Ectodermal cell (in vitro differentiated cells): ENCODE measurements at regions not wholly inside any gene's neighbourhood (a gene's known extent, or its start where the extent isn't known, plus 50 kb on each side); places are given as distances from the start of the nearest gene placed in this dataset.
"Not testable (repeated sequence)": the region's sequence is repeated elsewhere in the genome, so short reads cannot be mapped to it uniquely, and the experiment has no call there.

Source experiments
- H3K27ac ChIP-seq: 2 replicates; pipeline ENCODE4 v1.7.0; 2013; ENCODE audit warnings: mild to moderate bottlenecking, low read depth, low read length; ENCODE audit not compliant: insufficient read depth, poor library complexity, severe bottlenecking
- H3K27me3 ChIP-seq: 2 replicates; pipeline ENCODE4 v1.7.0; 2013; ENCODE audit warnings: mild to moderate bottlenecking, low read length; ENCODE audit not compliant: insufficient read depth, control insufficient read depth, poor library complexity, severe bottlenecking
- H3K36me3 ChIP-seq: one replicate; pipeline ENCODE4 v1.7.0; 2013; ENCODE audit warnings: low read length; ENCODE audit not compliant: control insufficient read depth, insufficient read depth
- H3K4me1 ChIP-seq: one replicate; pipeline ENCODE4 v1.7.0; 2013; ENCODE audit warnings: low read length; ENCODE audit not compliant: control insufficient read depth, insufficient read depth
- H3K4me3 ChIP-seq: 2 replicates; pipeline ENCODE4 v1.7.0; 2013; ENCODE audit warnings: low read depth, low read length, control low read depth; ENCODE audit not compliant: insufficient read depth
- H3K9me3 ChIP-seq: 2 replicates; pipeline ENCODE4 v1.7.0; 2013; ENCODE audit warnings: mild to moderate bottlenecking, low read length, moderate library complexity; ENCODE audit not compliant: control insufficient read depth
- WGBS, 2 experiments: methylation state at CpG; one replicate each; pipeline ENCODE4 v1.1.7; 2013; ENCODE audit warnings: missing lambda C conversion rate in 2 of 2; 5-methylcytosine and 5-hydroxymethylcytosine counted together

- WGBS, 2 experiments: 86 to 91% methylated on average over 13 to 15 of the region's 19 CpGs
- not testable (repeated sequence) for H3K27ac ChIP-seq, H3K4me1 ChIP-seq, H3K4me3 ChIP-seq, H3K9me3 ChIP-seq, H3K27me3 ChIP-seq, H3K36me3 ChIP-seq
These were observed 151.7 kb upstream of the ZNF469 start for GRCh38 chr16:88230967-88231615.

GRCh38 chr16:88231839-88232238 is 150.9 kb upstream of the ZNF469 start:
- WGBS, 2 experiments: 94 to 96% methylated on average over 13 of the region's 13 CpGs
- not testable (repeated sequence) for H3K4me1 ChIP-seq, H3K4me3 ChIP-seq, H3K27me3 ChIP-seq, H3K27ac ChIP-seq, H3K9me3 ChIP-seq, H3K36me3 ChIP-seq

DNA sequence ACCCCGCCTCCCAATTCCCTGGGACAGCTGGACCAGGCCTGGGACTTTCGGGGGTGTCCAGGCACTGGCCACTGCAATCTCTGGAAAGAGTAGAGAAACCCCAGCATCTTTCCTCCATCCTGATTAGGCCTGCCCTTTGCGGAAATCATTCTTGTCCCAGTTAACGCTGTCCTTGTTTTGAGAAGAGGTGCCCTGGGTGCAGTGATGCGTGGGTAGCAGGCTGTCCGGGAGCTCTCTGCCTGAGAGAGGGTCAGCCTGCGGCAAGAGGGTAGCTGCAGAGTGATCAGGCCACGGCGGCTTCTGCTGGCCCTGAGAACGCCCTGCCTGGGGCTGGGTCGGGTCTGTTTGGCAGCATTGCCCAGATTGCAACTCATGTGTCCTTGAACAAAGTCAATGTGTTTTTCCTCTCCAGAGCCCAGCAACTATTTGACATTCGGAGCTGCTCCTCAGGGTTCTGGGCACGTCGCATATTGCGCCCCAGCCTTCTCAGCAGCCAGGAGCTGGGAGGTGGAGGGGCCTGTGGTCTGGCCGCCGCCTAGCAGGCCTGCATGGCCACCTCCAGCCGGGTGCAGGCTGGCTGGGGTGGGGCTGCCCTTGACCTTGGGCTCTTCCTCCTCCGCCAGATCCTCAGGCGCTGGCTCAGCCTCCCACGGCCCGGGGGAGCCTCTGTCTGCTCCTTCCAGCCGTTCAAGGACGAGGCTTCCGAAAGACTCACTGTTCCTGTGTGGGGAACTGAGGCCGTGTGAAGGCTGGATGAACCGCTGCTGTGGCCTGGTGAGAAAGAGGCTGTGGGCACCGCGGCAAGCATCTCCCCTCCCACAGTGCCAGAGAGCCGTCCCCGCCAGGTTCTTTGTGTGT is 150.1 kb upstream of the ZNF469 start:
- WGBS, 2 experiments: 88 to 90% methylated on average over 31 of the region's 31 CpGs
- H3K36me3 ChIP-seq, H3K27ac ChIP-seq, H3K9me3 ChIP-seq, H3K27me3 ChIP-seq, H3K4me3 ChIP-seq, H3K4me1 ChIP-seq: not testable (repeated sequence)

DNA sequence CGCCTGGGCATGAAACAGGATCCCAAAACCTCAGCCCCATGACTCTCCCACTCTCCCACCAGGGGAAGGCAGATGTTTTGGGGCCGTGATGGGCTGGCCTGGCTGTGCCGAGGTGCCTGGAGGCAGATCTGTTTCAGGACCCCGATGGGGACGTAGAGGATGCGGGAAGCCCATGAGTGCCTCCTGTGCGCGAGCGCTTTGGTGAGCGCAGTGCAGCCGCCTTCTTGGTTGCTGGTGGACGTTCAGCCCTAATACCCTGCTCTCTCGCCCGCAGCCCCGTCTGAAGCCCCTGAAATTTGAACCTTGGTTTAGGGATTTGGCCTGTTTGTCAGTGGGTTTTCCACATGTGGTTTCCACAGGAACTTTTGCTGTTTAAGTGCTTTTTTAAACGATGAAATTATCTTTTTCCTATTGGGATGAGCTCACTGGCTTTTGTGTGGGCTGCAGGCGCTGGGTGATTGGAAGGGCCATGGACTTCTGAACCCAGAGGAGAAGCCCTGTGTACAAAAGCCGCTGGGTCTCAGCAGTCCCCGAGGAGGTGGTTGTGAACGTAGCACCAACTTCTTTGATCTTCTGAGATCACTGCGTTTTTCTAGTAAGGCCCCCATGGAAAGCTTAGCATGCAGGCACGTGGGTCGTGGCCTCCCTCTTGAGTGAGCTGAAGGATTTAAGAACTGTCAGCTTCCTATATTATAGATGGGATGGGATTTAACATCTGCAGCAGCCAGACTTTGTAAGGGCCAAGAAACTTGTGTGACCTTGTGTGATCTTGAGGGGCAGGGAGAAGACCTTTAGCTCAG is 148.9 kb upstream of the ZNF469 start:
- not testable (repeated sequence) for H3K9me3 ChIP-seq, H3K4me3 ChIP-seq, H3K27me3 ChIP-seq, H3K27ac ChIP-seq, H3K36me3 ChIP-seq, H3K4me1 ChIP-seq
- WGBS, 2 experiments: 91 to 92% methylated on average over 22 of the region's 23 CpGs

DNA sequence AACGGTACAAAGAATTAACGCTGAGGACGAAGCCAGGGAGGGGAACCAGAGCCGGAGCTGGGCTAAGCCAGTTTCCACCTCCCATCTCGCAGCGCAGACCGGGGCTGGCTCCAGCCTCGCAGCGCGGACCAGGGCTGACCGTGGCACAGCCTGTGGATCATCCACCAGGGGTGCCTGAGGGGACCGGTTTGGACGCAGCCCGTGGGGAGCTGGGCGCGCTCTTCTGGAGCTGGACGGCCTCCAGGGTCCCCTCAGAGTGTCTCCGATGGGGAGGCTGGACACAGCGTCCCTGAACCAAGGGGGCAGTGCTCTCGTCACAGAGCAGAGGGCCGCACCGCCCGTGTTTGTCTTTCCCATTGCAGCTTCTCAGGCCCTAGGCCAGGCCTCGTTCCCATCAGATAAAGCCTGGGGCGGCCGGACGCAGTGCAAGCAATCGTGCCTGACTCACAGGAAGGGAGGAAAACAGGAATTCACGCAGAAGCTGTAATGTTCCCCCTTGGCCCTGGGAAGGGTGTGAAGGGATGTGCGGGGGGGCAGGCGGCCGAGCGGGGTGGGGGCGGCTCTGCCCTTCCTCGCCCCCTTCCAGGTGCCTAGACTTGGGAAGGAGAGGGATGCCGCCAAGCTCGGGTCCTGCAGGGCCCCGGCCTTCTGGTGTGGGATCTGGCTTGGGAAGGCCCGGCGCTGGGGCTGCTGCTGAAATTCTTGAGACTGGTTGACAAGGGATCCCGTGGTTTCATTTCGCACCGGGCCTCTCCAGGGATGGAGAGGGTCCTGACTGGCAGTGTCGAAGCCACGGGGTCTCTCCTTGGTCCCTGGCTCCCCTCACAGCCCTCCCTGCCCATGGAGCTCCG is 148.1 kb upstream of the ZNF469 start:
- H3K36me3 ChIP-seq, H3K27me3 ChIP-seq, H3K9me3 ChIP-seq, H3K27ac ChIP-seq, H3K4me3 ChIP-seq, H3K4me1 ChIP-seq: not testable (repeated sequence)
- WGBS, 2 experiments: 90 to 92% methylated on average over 38 of the region's 46 CpGs

DNA sequence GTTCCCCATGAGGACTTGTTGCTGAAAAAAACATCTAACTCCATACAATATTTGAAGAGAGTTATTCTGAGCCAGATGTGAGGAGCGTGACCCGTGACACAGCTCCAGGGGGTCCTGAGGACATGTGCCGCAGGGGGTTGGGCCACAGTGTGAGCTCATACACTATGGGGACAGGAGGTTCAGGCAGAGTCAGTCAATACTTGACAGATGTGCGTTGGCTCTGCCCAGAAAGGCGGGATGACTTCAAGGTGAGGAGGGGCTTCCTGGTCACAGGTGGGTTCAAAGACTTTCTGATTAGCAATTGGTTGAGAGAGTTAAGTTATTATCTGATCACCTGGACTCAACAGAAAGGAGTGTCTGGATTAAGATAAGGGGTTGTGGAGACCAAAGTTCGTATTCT is 147.1 kb upstream of the ZNF469 start:
- H3K27ac ChIP-seq, H3K4me1 ChIP-seq, H3K9me3 ChIP-seq, H3K27me3 ChIP-seq, H3K36me3 ChIP-seq, H3K4me3 ChIP-seq: not testable (repeated sequence)
- WGBS, 2 experiments: 93 to 98% methylated on average over 6 of the region's 6 CpGs

DNA sequence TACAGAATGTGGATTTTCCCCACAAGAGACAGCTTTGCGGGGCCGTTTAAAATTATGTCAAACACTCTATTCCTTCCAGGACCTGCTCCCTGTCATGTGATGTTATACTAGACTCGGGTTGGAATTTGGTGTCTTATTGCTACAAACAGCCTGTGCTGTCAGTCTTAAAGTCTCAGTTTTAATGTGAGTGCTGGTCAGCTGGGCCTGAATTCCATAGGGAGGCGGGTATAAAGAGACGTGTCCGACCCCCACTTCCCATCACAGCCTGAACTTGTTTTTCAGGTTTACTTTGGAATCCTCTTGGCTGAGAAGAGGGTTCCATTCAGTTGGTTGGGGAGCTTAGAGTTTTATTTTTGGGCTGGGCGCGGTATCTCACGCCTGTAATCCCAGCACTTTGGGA is 146.5 kb upstream of the ZNF469 start:
- not testable (repeated sequence) for H3K27ac ChIP-seq, H3K9me3 ChIP-seq
- 86 to 88% methylated on average over 7 of the region's 9 CpGs for WGBS, 2 experiments

DNA sequence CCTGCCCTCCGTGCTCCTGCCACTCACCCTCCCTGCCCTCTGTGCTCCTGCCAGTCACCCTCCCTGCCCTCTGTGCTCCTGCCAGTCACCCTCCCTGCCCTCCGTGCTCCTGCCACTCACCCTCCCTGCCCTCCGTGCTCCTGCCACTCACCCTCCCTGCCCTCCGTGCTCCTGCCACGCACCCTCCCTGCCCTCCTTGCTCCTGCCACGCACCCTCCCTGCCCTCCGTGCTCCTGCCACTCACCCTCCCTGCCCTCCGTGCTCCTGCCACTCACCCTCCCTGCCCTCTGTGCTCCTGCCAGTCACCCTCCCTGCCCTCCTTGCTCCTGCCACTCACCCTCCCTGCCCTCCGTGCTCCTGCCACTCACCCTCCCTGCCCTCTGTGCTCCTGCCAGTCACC is 145.4 kb upstream of the ZNF469 start:
- not testable (repeated sequence) for H3K4me3 ChIP-seq, H3K4me1 ChIP-seq, H3K27ac ChIP-seq, H3K36me3 ChIP-seq, H3K9me3 ChIP-seq, H3K27me3 ChIP-seq
- 83% methylated on average over 8 of the region's 9 CpGs for WGBS, 2 experiments

More for the DNA sequence above, 146.5 kb upstream of the ZNF469 start:
- not testable (repeated sequence) for H3K4me3 ChIP-seq, H3K27me3 ChIP-seq, H3K36me3 ChIP-seq, H3K4me1 ChIP-seq

GRCh38 chr16:88237761-88238415 is 144.9 kb upstream of the ZNF469 start:
- 86 to 90% methylated on average over 7 to 8 of the region's 10 CpGs for WGBS, 2 experiments
- H3K4me1 ChIP-seq, H3K27me3 ChIP-seq, H3K4me3 ChIP-seq, H3K36me3 ChIP-seq, H3K27ac ChIP-seq, H3K9me3 ChIP-seq: not testable (repeated sequence)
